ENCODE measurements at regions not wholly inside any gene's neighbourhood (a gene's known extent, or its start where the extent isn't known, plus 50 kb on each side); places are given as distances from the start of the nearest gene placed in this dataset.
"Not testable (repeated sequence)": the region's sequence is repeated elsewhere in the genome, so short reads cannot be mapped to it uniquely, and the experiment has no call there.

- not testable (repeated sequence) for TF ChIP-seq SNRNP70 (optimal IDR thresholded peaks at IDR 0.05; ENCODE audit: low read depth, low read length); RAD21 (CRISPR knock-in tag; conservative IDR thresholded peaks at IDR 0.05 in 1 of 2, IDR thresholded peaks at IDR 0.05 in 1 of 2); ZNF408 (CRISPR knock-in tag; IDR thresholded peaks at IDR 0.05; ENCODE audit: low read depth)
These were observed 559.0 kb downstream of the CD109 start for GRCh38 chr6:74255007-74255406.

Data from K562 (cell line).